ENCODE measurements at regions not wholly inside any gene's neighbourhood (a gene's known extent, or its start where the extent isn't known, plus 50 kb on each side); places are given as distances from the start of the nearest gene placed in this dataset.

GRCh38 chr11:81159900-81160299 is 1573.8 kb downstream of the FAM181B start:
- Mint-ChIP-seq H3K4me3 (no peak overlapping the region), H3K4me1 (no peaks in the 10 kb centered on the region), H3K9me3 (ENCODE audit: low read depth) (peaks cover 2% of the 10 kb centered on the region), H3K36me3 (no peaks in the 10 kb centered on the region), H3K27ac (no peak overlapping the region), H3K27me3 (no peaks in the 10 kb centered on the region)
- CTCF ChIA-PET = no interaction called here
- no peak for DNase-seq
- ATAC-seq = no peak

DNA sequence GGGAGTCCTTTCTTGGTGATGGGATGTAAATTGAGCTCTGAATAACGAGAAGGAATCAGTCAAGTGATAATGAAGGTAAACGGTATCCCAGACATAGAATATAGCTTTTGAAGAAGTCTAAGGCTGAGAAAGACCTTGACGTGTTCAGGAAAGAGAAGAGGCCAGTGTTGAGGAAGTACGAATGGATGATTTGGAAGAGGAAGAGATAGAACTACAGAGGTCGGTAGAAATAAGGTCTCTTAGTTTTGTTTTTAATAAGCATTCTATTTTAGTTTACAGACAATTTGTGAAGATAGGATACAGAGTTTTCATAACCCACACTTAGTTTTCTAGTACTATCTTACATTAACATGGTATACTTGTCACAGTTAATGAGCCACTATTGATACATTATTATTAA is 1598.1 kb downstream of the FAM181B start:
- no peaks in the 10 kb centered on the region for H3K36me3 Mint-ChIP-seq
- peaks cover 5% of the 10 kb centered on the region for H3K9me3 Mint-ChIP-seq (ENCODE audit: low read depth)
- CTCF ChIA-PET = no interaction called here

DNA sequence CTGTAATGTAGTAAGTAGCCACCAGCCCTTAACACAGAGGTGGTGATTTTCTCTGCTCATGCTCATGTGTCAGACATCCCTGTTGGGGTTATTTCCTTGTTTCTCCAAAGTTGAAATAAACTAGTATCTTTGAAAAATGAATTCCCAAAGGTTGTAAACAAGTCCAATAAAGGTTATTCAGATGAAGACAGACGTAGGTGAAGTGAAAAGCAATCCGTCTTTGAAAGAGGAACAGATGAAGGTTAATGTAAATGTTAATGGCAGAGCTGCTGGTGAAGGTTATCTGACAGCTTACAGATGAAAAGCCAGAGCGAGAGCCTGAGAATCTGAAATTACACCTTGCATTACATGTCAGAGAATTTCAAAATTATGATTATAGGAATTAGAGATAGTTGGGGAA is 1604.0 kb downstream of the FAM181B start:
- peaks cover 6% of the 10 kb centered on the region for H3K9me3 Mint-ChIP-seq (ENCODE audit: low read depth)
- H3K36me3 Mint-ChIP-seq = no peaks in the 10 kb centered on the region
- no peak overlapping the region for H3K27ac Mint-ChIP-seq
- CTCF ChIA-PET = no interaction called here
- no peaks in the 10 kb centered on the region for H3K27me3 Mint-ChIP-seq
- no peak for DNase-seq
- no peak for ATAC-seq
- H3K4me1 Mint-ChIP-seq = no peaks in the 10 kb centered on the region
- H3K4me3 Mint-ChIP-seq = no peak overlapping the region

More for the DNA sequence above, 1598.1 kb downstream of the FAM181B start:
- Mint-ChIP-seq H3K27ac (no peak overlapping the region), H3K4me1 (no peaks in the 10 kb centered on the region), H3K27me3 (no peaks in the 10 kb centered on the region), H3K4me3 (no peak overlapping the region)
- DNase-seq = no peak
- ATAC-seq = no peak

DNA sequence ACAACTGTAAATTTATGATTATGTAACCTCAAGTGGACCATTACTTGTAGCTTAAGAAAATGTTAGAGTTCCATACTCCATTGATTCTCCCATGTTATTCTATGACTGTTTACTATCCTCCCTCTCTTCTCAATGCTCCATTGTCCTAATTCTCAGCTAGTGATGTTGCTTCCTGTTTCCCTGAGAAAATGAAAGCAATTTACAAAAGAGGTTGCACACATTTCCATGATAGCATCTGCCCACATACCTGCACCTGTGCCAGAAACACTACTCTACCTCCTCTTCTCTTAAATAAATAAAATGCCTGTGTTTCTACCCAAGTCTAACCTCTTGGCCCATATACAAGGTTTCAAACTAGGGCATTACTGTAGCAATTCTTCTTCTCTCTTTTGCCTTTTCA is 1620.9 kb downstream of the FAM181B start:
- CTCF ChIA-PET = no interaction called here
- peaks cover 3% of the 10 kb centered on the region for H3K9me3 Mint-ChIP-seq (ENCODE audit: low read depth)
- H3K27me3 Mint-ChIP-seq = no peaks in the 10 kb centered on the region
- H3K4me1 Mint-ChIP-seq = no peaks in the 10 kb centered on the region
- H3K4me3 Mint-ChIP-seq = no peak overlapping the region
- no peak for DNase-seq
- H3K27ac Mint-ChIP-seq = no peak overlapping the region
- H3K36me3 Mint-ChIP-seq = no peaks in the 10 kb centered on the region
- ATAC-seq = no peak

DNA sequence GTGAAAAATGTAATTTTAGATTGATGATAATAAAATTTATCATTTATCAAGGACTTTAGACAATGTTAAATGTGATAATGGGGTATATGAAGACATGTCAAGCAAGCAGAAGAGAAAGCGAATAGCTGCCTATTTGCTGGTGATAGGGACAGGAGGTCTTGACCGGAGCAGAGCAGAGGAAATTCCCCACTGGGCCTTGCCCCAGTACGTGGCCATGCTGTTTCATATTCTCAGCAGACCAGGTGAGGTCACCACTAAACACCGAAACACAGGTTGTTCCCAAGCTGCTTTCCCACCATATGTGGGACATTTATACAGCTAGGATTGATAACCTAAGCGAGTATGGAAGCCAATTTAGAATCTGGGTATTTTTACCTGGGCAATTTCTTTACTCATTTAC is 1629.6 kb downstream of the FAM181B start:
- Mint-ChIP-seq H3K36me3 (no peaks in the 10 kb centered on the region), H3K27me3 (no peaks in the 10 kb centered on the region), H3K9me3 (ENCODE audit: low read depth) (peaks cover 3% of the 10 kb centered on the region), H3K27ac (no peak overlapping the region), H3K4me3 (no peak overlapping the region), H3K4me1 (no peaks in the 10 kb centered on the region)
- DNase-seq (no peak), ATAC-seq (no peak)
- CTCF ChIA-PET = no interaction called here

GRCh38 chr11:81098471-81098870 is 1635.2 kb downstream of the FAM181B start:
- ATAC-seq = no peak
- peaks cover 5% of the 10 kb centered on the region for H3K9me3 Mint-ChIP-seq (ENCODE audit: low read depth)
- no peaks in the 10 kb centered on the region for H3K36me3 Mint-ChIP-seq
- H3K4me3 Mint-ChIP-seq = no peak overlapping the region
- H3K27ac Mint-ChIP-seq = no peak overlapping the region
- CTCF ChIA-PET = no interaction called here
- no peaks in the 10 kb centered on the region for H3K4me1 Mint-ChIP-seq
- no peaks in the 10 kb centered on the region for H3K27me3 Mint-ChIP-seq
- no peak for DNase-seq

- no peak overlapping the region for H3K27ac Mint-ChIP-seq
- H3K4me1 Mint-ChIP-seq = no peaks in the 10 kb centered on the region
- no peaks in the 10 kb centered on the region for H3K27me3 Mint-ChIP-seq
- H3K9me3 Mint-ChIP-seq (ENCODE audit: low read depth) = peaks cover 19% of the 10 kb centered on the region
- H3K36me3 Mint-ChIP-seq = no peaks in the 10 kb centered on the region
- no peak for DNase-seq
- no peak overlapping the region for H3K4me3 Mint-ChIP-seq
- CTCF ChIA-PET = no interaction called here
- ATAC-seq = no peak
Observed at GRCh38 chr11:81092522-81092921, 1641.1 kb downstream of the FAM181B start.

DNA sequence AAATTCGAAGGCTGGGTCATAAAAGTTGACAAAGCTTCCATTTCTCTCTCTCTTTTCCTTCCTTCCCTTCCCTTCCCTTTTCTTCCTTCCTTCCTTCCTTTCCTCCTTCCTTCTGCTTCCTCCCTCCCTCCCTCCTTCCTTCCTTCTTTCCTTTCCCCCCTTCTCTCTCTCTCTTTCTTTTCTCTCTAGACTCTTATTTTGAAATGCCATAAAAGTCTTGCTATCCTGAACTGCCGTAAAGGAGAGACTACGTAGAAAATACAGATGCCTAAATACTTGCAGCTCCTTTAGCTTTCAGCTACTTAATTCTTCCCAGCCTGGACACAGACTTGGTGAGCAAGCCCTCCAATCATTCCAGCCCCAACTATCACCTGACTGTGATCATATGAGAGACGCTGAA is 1644.4 kb downstream of the FAM181B start:
- Mint-ChIP-seq H3K27me3 (no peaks in the 10 kb centered on the region), H3K36me3 (no peaks in the 10 kb centered on the region), H3K4me3 (no peak overlapping the region), H3K27ac (no peak overlapping the region), H3K9me3 (ENCODE audit: low read depth) (peaks cover 16% of the 10 kb centered on the region), H3K4me1 (no peaks in the 10 kb centered on the region)
- no peak for ATAC-seq
- CTCF ChIA-PET = no interaction called here
- DNase-seq = no peak

- no peaks in the 10 kb centered on the region for H3K4me1 Mint-ChIP-seq
- no peaks in the 10 kb centered on the region for H3K27me3 Mint-ChIP-seq
- H3K9me3 Mint-ChIP-seq (ENCODE audit: low read depth) = peaks cover 7% of the 10 kb centered on the region
- no peak for ATAC-seq
- H3K27ac Mint-ChIP-seq = no peak overlapping the region
- H3K36me3 Mint-ChIP-seq = no peaks in the 10 kb centered on the region
- CTCF ChIA-PET = no interaction called here
- H3K4me3 Mint-ChIP-seq = no peak overlapping the region
- no peak for DNase-seq
Observed at GRCh38 chr11:81080476-81080875, 1639.6 kb upstream of the TENM4 start.

DNA sequence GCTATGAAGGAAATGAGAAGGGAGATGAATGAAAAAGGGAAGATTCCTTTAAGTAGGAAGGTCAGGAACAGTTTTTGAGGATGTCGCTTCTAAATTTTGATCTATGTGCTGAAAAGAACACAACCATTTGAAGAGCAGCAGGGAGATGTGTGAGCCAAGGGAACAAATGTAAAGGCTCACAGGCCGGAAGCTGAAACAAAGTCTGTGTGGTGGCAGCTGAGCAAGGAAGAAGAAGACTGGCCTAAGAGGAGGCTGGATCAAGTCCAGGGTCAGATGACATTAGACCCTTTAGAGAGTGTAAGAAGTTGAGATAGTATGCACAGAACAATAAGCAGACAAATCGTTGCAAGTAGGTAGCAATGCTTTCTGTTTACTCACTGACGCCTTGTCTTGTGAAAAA is 1631.4 kb upstream of the TENM4 start:
- Mint-ChIP-seq H3K9me3 (ENCODE audit: low read depth) (peaks cover 7% of the 10 kb centered on the region), H3K27ac (no peak overlapping the region), H3K4me3 (no peak overlapping the region), H3K4me1 (no peaks in the 10 kb centered on the region), H3K27me3 (no peaks in the 10 kb centered on the region), H3K36me3 (no peaks in the 10 kb centered on the region)
- DNase-seq (no peak), ATAC-seq (no peak)
- CTCF ChIA-PET = no interaction called here

- H3K27ac Mint-ChIP-seq = no peak overlapping the region
- H3K4me3 Mint-ChIP-seq = no peak overlapping the region
- no peak for ATAC-seq
- H3K9me3 Mint-ChIP-seq (ENCODE audit: low read depth) = peaks cover 5% of the 10 kb centered on the region
- no peak for DNase-seq
- no peaks in the 10 kb centered on the region for H3K4me1 Mint-ChIP-seq
- H3K36me3 Mint-ChIP-seq = no peaks in the 10 kb centered on the region
- H3K27me3 Mint-ChIP-seq = no peaks in the 10 kb centered on the region
- CTCF ChIA-PET = no interaction called here
Observed at GRCh38 chr11:81071606-81072005, 1630.8 kb upstream of the TENM4 start.

- H3K9me3 Mint-ChIP-seq (ENCODE audit: low read depth) = peaks cover 4% of the 10 kb centered on the region
- H3K27me3 Mint-ChIP-seq = no peaks in the 10 kb centered on the region
- no peak overlapping the region for H3K4me3 Mint-ChIP-seq
- ATAC-seq (no peak), DNase-seq (no peak)
- CTCF ChIA-PET = no interaction called here
- H3K36me3 Mint-ChIP-seq = no peaks in the 10 kb centered on the region
- no peak overlapping the region for H3K27ac Mint-ChIP-seq
- no peaks in the 10 kb centered on the region for H3K4me1 Mint-ChIP-seq
Observed at GRCh38 chr11:81070948-81071347, 1630.1 kb upstream of the TENM4 start.

DNA sequence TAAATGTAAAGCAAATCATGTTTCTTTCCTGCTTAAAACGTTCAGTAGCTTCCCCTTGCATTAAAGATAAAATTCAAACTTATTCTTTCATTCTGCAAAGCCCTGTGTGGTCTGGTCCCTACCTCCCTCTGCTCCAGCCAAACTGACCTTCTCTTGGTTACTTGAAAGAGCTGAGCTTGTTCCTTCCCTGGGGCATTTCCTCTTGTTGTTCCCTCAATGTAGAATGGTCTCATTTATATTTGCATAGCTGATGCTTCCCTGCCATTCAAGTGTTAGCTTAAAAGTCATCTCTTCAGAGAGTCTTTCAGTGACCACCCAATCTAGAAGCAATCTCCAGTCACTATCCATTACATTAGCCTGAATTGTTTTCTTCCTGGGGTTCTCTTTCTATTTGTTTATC is 1618.5 kb upstream of the TENM4 start:
- ATAC-seq (no peak), DNase-seq (no peak)
- Mint-ChIP-seq H3K4me1 (no peaks in the 10 kb centered on the region), H3K4me3 (no peak overlapping the region), H3K27ac (no peak overlapping the region), H3K9me3 (ENCODE audit: low read depth) (peaks cover 12% of the 10 kb centered on the region), H3K36me3 (no peaks in the 10 kb centered on the region), H3K27me3 (no peaks in the 10 kb centered on the region)
- CTCF ChIA-PET = no interaction called here

DNA sequence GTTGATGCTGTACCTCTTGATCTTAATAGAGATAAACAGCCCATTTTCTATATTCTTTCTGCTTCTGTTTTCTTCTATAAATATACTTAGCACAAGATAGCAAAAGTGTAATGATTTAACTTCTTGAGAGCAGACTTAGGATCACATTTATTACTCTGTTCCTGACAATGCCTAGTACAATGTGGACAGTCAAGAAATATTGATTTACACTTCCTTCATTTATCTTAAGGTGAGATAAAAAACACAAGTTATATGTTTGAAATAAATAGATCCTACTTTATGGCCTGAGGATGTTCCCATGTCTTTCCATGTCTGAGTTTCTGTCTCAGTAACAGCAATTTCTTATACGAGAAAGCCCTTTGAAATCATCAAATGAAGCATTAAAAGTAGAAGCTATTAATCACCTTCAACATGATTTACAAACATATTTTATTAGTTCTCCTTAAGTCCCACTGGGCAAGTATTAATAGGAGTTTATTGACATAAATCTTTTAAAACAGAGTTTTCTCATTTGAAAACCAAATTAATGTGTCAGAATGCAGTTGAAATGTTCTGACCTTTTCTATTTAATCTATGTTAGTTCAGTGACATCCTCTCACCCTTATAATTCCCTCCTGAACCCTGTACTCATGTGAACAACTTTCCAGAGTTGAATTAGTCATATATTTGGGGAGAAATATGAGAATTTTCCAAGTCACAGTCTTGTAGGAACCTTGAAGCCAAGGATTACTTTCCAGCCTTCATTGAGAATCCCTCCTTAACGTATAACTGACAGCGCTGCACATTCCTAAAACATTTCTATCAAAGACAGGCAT is 1611.7 kb upstream of the TENM4 start:
- no peak for ATAC-seq
- H3K4me3 Mint-ChIP-seq = no peak overlapping the region
- no peak overlapping the region for H3K27ac Mint-ChIP-seq
- CTCF ChIA-PET = no interaction called here
- H3K9me3 Mint-ChIP-seq (ENCODE audit: low read depth) = peaks cover 6% of the 10 kb centered on the region
- no peaks in the 10 kb centered on the region for H3K27me3 Mint-ChIP-seq
- no peaks in the 10 kb centered on the region for H3K4me1 Mint-ChIP-seq
- DNase-seq = no peak
- H3K36me3 Mint-ChIP-seq = no peaks in the 10 kb centered on the region

Data from activated CD8-positive, alpha-beta memory T cell treated with anti-CD3 and anti-CD28 coated beads, Interleukin-2, amount 10 ng/mL, durations not matched to agents 7 days and 5 days (primary cell).